Non-pigmented ciliary epithelial cell (primary cell): ENCODE measurements at regions not wholly inside any gene's neighbourhood (a gene's known extent, or its start where the extent isn't known, plus 50 kb on each side); places are given as distances from the start of the nearest gene placed in this dataset.

Experiments
- DNase-seq: peaks from one replicate; pipeline ENCODE4 v3.0.0-alpha.2; 2010; ENCODE audit warnings: low read depth

- no peak for DNase-seq
Observed at GRCh38 chr3:72154391-72155335, 369.7 kb upstream of the PROK2 start.

- DNase-seq: no peak
Observed at GRCh38 chr3:72153477-72154314, 368.7 kb upstream of the PROK2 start.

- DNase-seq: no peak
Observed at GRCh38 chr3:72152551-72153476, 367.9 kb upstream of the PROK2 start.

GRCh38 chr3:72151465-72152238, 366.7 kb upstream of the PROK2 start:
- DNase-seq: no peak

- no peak for DNase-seq
Observed at GRCh38 chr3:72150634-72151412, 365.9 kb upstream of the PROK2 start.

GRCh38 chr3:72149645-72150300, 364.8 kb upstream of the PROK2 start:
- DNase-seq: no peak

GRCh38 chr3:72147600-72147999, 362.7 kb upstream of the PROK2 start:
- DNase-seq: no peak

GRCh38 chr3:72145506-72146380, 360.8 kb upstream of the PROK2 start:
- no peak for DNase-seq

GRCh38 chr3:72144773-72145505, 360.0 kb upstream of the PROK2 start:
- DNase-seq: no peak

GRCh38 chr3:72143966-72144717, 359.2 kb upstream of the PROK2 start:
- DNase-seq: no peak

GRCh38 chr3:72143322-72143721, 358.4 kb upstream of the PROK2 start:
- DNase-seq: no peak

GRCh38 chr3:72142028-72142427, 357.1 kb upstream of the PROK2 start:
- DNase-seq: no peak

GRCh38 chr3:72141264-72141663, 356.3 kb upstream of the PROK2 start:
- DNase-seq: no peak

GRCh38 chr3:72139316-72139715, 354.4 kb upstream of the PROK2 start:
- DNase-seq: no peak

- DNase-seq: no peak
Observed at GRCh38 chr3:72137865-72138861, 353.2 kb upstream of the PROK2 start.

GRCh38 chr3:72135636-72136035, 350.7 kb upstream of the PROK2 start:
- no peak for DNase-seq
